Activated CD8-positive, alpha-beta T cell treated with anti-CD3 and anti-CD28 coated beads for 36 hours (primary cell): ENCODE measurements at regions not wholly inside any gene's neighbourhood (a gene's known extent, or its start where the extent isn't known, plus 50 kb on each side); places are given as distances from the start of the nearest gene placed in this dataset.

Source experiments
- ATAC-seq: fragments of 200-7000 bp; cut with Tn5 transposase; one replicate; pipeline ENCODE4 v1.10.0; 2021; ENCODE audit warnings: mild to moderate bottlenecking, moderate library complexity
- CTCF ChIA-PET: fragments of 350-600 bp; sonication (Branson Sonifier 250); formaldehyde crosslinking; loops from one replicate; lab custom pipeline; 2021; ENCODE audit warnings: antibody characterized with exemption; lab: Charles Lee
- POLR2A ChIA-PET: fragments of 350-600 bp; sonication (Branson Sonifier 250); formaldehyde crosslinking; loops from one replicate; lab custom pipeline; 2021; ENCODE audit warnings: antibody characterized with exemption; lab: Charles Lee
- DNase-seq: peaks from one replicate; pipeline ENCODE4 v3.0.0-alpha.2; 2020
- H3K27ac Mint-ChIP-seq: one replicate; pipeline ENCODE4 v1.8.0; 2021; ENCODE audit warnings: mild to moderate bottlenecking, mixed read lengths
- H3K27me3 Mint-ChIP-seq: one replicate; pipeline ENCODE4 v1.8.0; 2021; ENCODE audit warnings: mixed read lengths
- H3K36me3 Mint-ChIP-seq: one replicate; pipeline ENCODE4 v1.8.0; 2021; ENCODE audit warnings: low read depth, mixed read lengths
- H3K4me1 Mint-ChIP-seq: one replicate; pipeline ENCODE4 v1.8.0; 2021; ENCODE audit warnings: low read depth, mixed read lengths
- H3K4me3 Mint-ChIP-seq: one replicate; pipeline ENCODE4 v1.8.0; 2021; ENCODE audit warnings: mild to moderate bottlenecking, moderate library complexity, mixed read lengths
- H3K9me3 Mint-ChIP-seq: one replicate; pipeline ENCODE4 v1.8.0; 2021; ENCODE audit warnings: mixed read lengths
- CTCF ChIP-seq: fragments of 200-600 bp; IDR thresholded peaks from one replicate; pipeline ENCODE4 v1.8.0; 2022; ENCODE audit warnings: antibody characterized with exemption, mild to moderate bottlenecking
- intact Hi-C: fragments of 100-400 bp; cut with micrococcal nuclease; formaldehyde crosslinking; loops from one replicate; pipeline ENCODE4 v1.10.0; 2022

GRCh38 chr14:98910061-98910460, 361.9 kb downstream of the BCL11B start:
- intact Hi-C loops: no loop called here
- Mint-ChIP-seq H3K36me3 (no peaks in the 10 kb centered on the region), H3K4me1 (peaks cover 19% of the 10 kb centered on the region), H3K4me3 (no peak overlapping the region), H3K27ac (no peak overlapping the region), H3K27me3 (no peaks in the 10 kb centered on the region), H3K9me3 (no peaks in the 10 kb centered on the region)
- no peak for ATAC-seq
- DNase-seq: no peak
- TF ChIP-seq CTCF: no peak
- POLR2A ChIA-PET: no interaction called here
- CTCF ChIA-PET: no interaction called here

- ChIA-PET POLR2A (no interaction called here), CTCF (interaction anchor here (0.9 to 1.2 kb wide), 2 partner anchors 18 to 251 kb away, joined by 3 read pairs; no protein-coding TSS in a partner anchor)
- Mint-ChIP-seq H3K27ac (no peak overlapping the region), H3K4me1 (peaks cover 21% of the 10 kb centered on the region), H3K36me3 (no peaks in the 10 kb centered on the region), H3K4me3 (no peak overlapping the region), H3K9me3 (no peaks in the 10 kb centered on the region), H3K27me3 (no peaks in the 10 kb centered on the region)
- TF ChIP-seq CTCF: no peak
- ATAC-seq (no peak), DNase-seq (no peak)
- intact Hi-C loops: no loop called here
Measured at GRCh38 chr14:98912655-98913054, 359.3 kb downstream of the BCL11B start.

- ATAC-seq (no peak), DNase-seq (no peak)
- ChIA-PET CTCF (no interaction called here), POLR2A (no interaction called here)
- H3K36me3 Mint-ChIP-seq: no peaks in the 10 kb centered on the region
- H3K27ac Mint-ChIP-seq: no peak overlapping the region
- intact Hi-C loops: no loop called here
- no peak overlapping the region for H3K4me3 Mint-ChIP-seq
- TF ChIP-seq CTCF: no peak
- no peaks in the 10 kb centered on the region for H3K27me3 Mint-ChIP-seq
- no peaks in the 10 kb centered on the region for H3K9me3 Mint-ChIP-seq
- H3K4me1 Mint-ChIP-seq: peaks cover 21% of the 10 kb centered on the region
Measured at GRCh38 chr14:98913967-98914650, 357.9 kb downstream of the BCL11B start.

GRCh38 chr14:98914942-98915341, 357.1 kb downstream of the BCL11B start:
- POLR2A ChIA-PET: no interaction called here

More at GRCh38 chr14:98914942-98915341, 357.1 kb downstream of the BCL11B start:
- intact Hi-C loops: no loop called here
- CTCF ChIA-PET: no interaction called here
- H3K36me3 Mint-ChIP-seq: no peaks in the 10 kb centered on the region
- DNase-seq: no peak
- no peaks in the 10 kb centered on the region for H3K27me3 Mint-ChIP-seq
- H3K4me3 Mint-ChIP-seq: no peak overlapping the region
- no peak for ATAC-seq
- H3K27ac Mint-ChIP-seq: no peak overlapping the region
- peaks cover 21% of the 10 kb centered on the region for H3K4me1 Mint-ChIP-seq
- H3K9me3 Mint-ChIP-seq: no peaks in the 10 kb centered on the region
- no peak for TF ChIP-seq CTCF
